ENCODE measurements at regions not wholly inside any gene's neighbourhood (a gene's known extent, or its start where the extent isn't known, plus 50 kb on each side); places are given as distances from the start of the nearest gene placed in this dataset.

DNA sequence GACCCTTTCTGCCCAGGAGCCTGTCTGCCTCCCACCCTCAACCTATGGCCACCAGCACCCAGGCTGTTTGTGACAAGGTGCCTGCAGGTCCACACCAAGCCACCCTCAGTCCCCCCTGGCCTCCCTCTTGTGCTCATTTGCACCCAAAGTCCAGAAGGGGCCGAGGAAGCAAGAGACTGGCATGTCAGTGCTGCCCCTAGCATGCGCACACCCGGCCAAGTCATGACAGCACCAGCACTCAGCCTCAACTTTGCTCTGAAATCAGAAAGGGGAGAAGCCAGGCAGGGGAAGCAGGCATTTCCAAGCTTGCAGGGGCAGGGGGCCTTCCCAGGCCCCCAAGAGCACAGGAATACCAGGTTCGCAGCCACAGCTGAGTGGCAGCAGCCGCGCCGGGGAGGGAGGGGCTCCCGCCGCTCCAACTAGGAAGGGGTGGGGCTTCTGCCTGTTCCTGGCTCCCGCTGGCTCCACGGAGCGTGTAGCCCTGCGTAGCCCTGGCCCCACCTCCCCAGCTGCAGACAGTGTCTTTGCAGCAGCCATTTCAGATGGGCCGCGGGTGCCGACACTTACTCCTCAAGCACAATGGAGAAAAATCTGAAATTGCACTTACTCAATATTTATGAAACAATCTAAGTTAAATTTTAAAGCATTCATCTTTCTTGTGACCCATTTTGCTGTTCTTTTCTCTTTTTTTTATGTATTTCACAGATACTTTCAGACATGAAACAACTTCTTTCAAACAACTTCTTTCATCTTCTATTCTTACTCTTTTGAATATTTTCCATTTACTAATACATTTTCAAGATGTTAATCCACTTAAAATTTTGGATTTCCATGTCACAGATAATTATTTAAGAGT lies 54.9 kb upstream of the ABCB5 start:
- no peak for DNase-seq
- in situ Hi-C loops (cut with MboI; ENCODE audit: low pct_unique_long_range_greater_than_20kb, low sequenced_read_pairs): no loop called here

GRCh38 chr7:20561466-20561865 lies 54.0 kb upstream of the ABCB5 start:
- in situ Hi-C loops (cut with MboI; ENCODE audit: low pct_unique_long_range_greater_than_20kb, low sequenced_read_pairs): no loop called here
- DNase-seq: no peak

DNA sequence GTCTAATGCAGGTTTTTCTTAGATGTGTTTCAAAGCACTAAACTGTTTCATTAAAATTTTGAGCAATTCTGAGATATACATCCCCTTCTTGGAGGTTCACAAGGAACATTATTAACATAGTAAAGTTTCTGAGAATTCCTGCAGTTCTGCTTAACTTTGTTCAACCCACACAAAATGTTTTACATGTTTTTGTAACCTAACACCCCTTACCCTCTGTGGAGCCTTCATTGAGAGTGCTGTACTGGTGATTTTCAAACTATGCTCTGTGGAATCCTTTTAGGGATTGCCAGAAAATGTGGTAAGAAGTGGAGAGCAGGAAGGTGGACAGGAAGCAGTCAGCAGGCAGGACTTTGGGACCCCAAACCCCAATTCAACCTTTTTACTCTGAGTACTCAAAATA lies 53.6 kb upstream of the ABCB5 start:
- DNase-seq: no peak
- in situ Hi-C loops (cut with MboI; ENCODE audit: low pct_unique_long_range_greater_than_20kb, low sequenced_read_pairs): no loop called here

DNA sequence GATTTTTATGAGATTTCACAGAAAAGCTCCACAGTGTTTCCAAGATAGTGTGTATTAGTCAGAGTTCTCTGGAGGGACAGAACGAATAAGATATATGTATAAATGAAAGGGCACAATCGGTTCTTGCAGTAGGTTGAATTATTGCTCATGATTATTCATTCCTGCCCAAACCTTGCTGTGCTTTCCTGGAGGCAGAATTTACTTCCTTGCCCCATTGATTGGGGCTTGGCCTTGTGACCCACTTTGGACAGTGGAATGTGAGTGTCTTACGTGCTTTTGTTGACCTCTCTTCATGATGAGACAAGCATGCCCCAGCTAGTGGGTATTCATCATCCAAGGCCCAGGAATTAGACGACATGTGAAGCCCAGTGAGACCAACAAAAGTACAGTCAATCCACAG lies 53.0 kb upstream of the ABCB5 start:
- in situ Hi-C loops (cut with MboI; ENCODE audit: low pct_unique_long_range_greater_than_20kb, low sequenced_read_pairs): no loop called here

More for the DNA sequence above, 53.0 kb upstream of the ABCB5 start:
- DNase-seq: no peak
